Embryonic facial prominence (tissue), 1 donor: ENCODE measurements at regions not wholly inside any gene's neighbourhood (a gene's known extent, or its start where the extent isn't known, plus 50 kb on each side); places are given as distances from the start of the nearest gene placed in this dataset.
"Not testable (repeated sequence)": the region's sequence is repeated elsewhere in the genome, so short reads cannot be mapped to it uniquely, and the experiment has no call there.

Experiments
- DNase-seq: peaks from one replicate; pipeline ENCODE4 v3.0.0-alpha.2; 2016; ENCODE audit errors: extremely low spot score

DNA sequence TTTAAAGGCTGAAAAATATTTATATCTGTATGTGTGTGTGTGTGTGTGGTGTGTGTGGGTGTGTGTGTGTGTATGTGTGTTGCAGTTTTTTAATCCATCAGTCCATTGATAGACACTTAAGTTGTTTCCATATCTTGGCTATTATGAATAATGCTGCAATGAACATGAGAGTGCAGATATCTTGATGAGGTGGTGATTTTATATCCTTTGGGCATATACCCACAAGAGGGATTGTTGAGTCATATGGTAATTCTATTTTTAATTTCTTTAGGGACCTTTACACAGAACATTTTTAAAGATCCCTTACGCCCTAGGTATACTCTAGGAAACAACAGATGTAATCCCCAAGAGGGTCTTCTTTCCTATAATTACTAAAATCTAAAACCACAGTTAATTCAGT lies 154.5 kb upstream of the CLEC14A start:
- no peak for DNase-seq

DNA sequence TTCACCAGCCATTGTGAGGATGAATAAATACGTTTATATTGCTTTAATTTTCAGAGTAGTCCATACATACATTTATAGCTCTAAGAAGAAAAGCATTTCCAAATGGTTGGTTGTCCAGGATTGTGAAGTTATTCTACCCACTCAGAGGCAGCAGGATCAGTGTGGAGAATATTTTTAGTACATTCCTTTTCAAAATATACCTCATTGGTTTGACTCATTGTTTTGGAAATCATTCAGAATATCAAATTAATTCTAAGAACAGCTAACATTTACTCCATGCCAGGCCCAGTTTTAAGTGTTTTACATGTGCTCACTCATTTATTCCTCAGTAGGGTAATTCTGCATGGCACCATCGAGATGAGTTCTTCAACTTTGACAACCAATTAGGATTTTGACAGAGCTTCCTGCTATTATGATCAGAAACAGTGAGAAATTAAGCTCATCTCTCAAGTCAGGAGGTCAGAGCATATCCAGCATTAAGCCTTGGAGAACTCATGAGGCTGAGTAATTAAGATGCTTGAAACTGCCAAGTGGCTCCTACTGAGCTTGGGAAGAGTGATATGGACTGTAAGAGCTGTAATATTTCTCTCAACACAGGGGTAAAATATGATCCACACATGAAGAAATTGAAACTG lies 153.3 kb upstream of the CLEC14A start:
- DNase-seq: no peak

DNA sequence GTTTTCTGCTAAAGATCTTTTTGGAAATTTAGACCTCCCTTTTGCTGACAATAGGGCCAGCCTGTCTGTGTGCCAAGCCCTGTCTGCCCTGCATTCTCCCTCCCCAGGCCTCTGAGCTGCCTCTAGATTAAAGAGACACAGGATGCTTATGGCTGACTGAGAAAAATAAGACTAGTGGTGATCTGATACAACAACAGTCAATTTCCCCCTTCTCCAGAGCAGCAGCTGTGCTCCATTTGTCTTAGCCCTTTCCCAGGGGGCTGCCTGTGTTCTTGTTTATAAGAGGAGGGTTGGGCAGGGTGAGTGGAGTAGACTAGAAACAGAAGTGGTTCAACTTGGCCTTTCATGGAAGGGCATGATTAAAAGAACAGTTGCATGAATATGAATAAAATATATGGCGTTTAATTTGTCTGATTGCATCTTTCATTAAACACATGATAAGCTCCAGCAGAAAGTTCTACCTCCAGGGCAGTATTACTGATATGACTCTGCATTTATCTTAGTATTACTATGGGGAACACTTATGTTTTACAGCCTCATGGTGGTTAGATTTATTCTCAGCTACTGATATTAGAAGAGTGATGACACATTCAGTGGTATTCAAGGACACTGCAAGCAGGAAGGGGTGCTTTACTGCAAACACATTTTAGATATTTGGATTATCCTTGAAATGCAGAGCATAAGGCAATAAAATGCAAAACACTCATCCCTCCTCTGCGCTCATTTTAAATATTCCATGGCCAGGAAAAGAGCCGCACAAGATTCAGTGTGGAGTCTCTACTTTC lies 150.2 kb upstream of the CLEC14A start:
- DNase-seq: peak; percentile 22

DNA sequence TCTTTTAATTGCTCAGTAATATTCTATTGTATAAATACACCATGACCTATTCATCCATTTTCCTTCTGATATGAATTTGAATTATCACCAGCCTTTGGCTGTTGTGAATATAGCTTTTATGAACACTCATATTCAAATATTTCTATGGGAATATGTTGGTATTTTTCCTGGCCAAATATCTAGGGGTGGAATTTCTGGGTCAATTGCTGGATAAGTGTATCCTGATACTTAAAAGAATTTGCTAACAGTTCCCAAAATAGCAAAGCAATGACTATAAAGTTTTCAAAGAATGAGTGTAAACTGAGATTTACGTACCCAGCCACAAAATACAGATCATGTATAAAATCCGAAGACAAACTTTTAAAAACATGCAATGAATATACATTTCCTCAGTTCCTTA lies 148.7 kb upstream of the CLEC14A start:
- DNase-seq: no peak

DNA sequence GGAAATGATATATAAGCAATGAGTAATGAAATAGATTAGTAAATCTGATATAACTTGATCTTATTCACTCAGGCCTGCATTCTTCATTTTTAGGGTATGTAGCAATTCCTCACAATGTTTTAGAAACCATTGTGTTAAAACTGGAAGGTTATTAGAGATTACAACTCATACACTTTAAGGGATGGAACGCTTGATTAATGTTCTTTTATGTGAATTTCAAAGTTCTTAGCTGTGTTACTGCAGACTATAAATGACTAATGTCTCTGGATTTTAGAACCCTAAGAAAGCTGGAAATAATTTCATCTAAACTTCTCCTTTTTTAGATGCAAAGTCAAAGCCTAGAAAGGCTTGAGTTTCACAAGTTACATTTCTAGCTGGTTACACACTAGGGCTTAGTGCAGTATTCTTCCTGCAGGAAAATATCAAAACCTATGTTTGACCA lies 148.2 kb upstream of the CLEC14A start:
- no peak for DNase-seq

DNA sequence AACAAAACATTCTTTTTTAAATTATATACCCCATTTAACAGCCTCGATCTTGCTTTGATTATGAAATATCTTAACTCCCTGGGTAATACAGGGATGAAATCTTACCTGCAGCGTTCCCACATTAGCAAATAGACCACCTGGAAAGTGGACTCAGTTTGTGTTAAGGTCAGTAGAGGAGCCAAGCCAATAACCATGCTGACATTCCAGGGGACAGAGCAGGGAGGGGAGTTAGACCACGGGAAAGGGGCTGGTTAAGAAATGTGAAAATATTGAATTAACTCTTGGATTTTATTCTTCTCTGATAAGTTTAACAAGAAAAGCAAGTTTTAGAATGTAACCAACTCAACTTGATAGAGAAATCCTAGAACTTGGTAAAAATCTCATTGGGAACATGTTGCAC lies 144.9 kb upstream of the CLEC14A start:
- no peak for DNase-seq

DNA sequence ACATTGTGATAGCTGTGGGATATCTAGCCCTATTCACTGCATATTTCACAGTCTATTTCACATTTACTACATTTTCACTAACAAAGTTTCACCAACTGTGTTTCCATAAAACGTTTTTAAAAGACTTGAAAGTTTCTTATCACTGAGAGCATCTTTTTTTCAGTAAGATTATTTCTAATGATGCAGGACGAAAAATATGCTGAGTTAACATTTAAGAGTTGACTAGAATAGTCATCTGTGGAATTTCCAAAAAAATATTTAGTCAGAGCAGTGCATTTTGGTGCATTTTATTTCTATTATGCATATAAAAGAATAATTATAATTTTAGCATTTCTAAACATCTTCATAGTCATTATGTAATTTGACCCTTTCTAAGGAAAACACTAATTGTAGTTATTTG lies 143.8 kb upstream of the CLEC14A start:
- no peak for DNase-seq

DNA sequence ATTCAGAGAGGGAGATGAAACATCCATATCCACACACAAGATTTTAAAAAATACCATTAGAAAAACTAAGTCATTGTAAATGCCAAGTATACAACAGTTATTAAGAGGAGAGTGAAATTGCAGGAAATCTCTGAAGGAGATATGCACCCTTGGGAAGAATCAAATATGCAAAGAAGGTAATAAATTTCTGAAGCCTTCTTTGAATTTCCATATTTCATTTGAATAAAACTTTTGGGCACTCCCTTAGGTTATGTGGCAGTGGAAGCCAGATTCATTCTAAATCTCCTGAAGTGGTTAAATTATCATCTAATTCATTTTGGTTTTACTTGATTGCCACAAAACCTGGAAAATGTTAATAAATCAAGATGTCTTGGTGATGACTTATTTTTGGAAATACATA lies 138.9 kb upstream of the CLEC14A start:
- no peak for DNase-seq

DNA sequence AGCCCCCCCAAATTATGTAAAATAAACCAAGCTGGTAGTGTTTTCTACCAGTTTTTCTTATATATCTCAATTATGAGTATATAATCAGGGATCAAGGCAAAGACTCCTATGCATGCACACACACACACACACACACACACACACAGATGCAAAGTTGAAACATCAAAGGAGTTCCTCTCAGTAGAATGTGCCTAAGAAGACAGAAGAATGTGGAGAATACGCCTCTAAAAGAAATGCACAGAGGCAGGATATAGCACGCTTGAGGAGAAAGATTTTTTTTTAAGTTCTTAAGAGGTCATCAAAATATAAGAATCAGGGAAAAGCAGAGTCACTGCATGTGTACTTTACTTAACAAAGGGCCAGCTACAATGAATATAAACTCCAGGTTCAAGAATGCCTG lies 138.2 kb upstream of the CLEC14A start:
- DNase-seq: no peak

DNA sequence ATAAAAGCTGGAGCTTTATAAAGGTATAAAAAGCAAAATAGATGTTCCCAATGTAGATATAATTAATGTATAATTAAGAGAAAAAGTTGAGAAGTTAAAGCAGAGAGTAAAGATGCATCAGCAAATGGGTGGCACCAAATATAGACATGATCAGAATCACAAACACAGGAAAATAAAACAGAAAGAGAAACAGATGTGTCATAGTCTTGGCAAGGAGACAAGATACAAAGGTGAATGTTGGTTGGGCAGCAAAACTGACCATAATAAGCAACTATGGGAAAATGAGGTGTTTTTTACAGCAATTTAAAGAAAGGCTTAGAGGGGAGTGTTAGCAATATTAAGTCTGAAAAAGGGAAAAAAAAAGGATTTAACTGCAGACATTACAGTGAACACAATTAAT lies 135.4 kb upstream of the CLEC14A start:
- DNase-seq: no peak

DNA sequence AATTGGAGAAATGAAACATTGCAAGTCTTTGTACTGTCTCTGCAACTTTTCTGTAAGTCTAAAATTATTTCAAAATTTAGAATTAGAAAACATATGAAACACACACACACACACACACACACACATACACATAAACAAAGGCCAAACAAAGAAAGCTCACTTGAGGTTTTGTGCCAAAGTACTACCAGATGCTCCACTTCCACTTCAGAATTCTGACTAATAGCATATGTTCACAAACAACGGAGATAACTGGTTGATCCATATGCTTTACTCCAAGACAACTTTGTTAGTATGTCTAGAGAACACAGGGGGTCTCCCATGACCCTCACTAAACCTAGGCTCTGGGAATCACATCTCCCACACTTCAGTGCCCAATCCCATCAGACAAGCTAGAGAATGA lies 133.8 kb upstream of the CLEC14A start:
- DNase-seq: peak; percentile 27

DNA sequence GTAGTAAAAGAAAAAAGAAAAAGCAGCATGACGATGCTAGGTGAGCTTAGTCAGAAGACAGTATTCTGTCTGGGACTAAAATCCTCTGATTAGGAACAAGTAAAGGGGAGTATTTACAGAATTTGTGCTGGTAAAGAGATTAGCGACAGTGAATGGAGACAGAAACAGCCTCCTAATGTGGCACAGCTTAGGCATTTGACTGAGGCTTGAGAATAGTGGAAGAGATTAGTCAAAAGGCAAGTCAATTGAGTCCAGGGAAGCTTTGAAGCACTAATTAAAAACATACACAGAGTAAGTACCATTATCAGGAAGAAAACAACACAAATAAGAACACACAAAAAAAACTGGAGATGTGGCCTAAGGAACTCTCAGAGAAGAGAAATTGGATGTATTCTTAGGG lies 131.9 kb upstream of the CLEC14A start:
- DNase-seq: no peak

DNA sequence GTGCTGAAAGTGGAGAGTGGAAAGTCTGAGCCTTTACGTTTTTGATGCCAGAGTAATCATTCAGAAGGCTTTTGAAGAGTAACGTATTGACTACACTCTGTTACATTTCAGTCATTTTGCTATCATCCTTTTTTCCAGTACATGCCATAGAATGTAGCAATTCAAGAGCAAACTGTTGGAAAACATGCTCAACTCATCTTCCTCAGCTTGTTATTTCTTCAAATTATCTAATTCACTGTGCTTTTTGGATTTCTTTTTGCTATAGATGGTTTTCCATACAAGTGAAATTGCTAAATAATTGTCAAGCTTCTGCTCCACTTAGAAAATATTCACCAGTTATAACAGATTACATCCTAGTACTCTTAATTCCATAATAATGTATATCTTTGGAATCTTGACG lies 129.9 kb upstream of the CLEC14A start:
- no peak for DNase-seq

DNA sequence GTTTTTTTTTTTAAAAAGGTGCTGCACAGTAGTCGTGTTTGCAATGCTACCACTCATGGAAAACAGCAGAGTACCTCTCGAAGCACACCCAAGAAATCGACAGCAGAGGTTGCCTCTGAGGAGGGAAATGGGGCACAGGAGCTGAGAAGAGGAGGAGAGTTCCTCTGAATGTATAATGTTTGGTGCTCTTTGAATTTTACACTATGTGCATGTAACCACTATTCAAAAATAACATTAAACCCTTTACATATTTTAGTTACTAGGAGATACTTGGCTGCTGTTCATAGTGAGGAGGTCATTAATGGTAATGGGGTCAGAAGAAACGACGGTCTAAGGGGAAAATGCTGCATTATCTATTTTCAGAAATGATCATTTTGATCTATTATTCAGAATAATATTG lies 129.4 kb upstream of the CLEC14A start:
- DNase-seq: no peak

DNA sequence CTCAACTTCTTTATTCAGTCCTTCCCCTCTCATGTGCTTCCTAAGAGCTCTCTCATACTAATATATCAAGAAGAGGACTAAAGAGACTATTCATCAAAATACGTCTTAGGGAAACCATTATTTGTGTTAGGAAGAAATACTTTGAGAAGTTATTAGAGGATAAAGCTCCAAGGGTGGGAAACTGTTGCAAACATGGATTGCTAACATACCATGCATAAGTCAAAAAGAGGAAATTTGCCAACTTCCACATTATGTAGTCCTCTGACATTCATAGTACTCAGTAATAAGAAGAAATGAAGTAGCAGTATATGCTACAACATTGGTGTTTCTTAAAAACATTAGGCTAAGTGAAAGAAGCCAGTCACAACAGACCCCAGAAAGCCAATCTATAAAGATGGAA lies 128.8 kb upstream of the CLEC14A start:
- no peak for DNase-seq

DNA sequence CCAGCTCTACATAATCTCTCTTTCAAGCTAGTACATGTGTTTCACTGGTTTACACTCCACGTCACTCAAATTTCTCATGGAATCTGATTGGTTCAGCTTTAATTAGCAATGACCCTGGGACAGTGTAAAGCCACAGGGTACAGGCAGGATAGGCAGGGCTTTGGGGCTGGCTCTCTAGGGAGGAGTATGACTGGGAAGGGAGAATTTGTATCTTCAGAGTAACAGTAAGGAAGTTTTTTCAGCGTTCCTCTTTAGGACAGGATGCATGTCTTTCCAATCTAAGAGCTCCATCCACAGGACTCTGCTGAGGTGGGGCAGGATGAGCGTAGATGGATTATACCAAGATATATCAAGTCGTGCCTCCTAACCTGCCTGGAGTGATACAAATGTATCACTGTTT lies 112.0 kb upstream of the CLEC14A start:
- no peak for DNase-seq

DNA sequence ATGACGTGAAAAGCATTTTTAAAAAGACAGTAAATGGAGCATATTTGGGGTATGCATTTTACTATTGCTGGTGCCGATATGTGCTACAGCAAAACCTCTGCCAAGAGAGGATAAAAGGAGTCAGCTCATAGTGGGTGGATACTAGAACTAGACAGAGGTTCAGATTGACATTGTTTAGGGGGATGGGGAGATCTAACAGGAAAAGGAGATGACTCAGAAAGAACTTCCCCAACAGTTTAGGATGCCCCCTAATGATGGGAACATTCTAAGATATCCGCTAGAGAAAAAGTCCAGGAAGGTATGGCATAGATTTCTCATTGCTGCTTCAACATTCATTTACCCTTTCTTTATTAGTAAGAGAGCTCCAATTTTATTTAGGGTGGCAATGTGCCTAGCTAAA lies 110.5 kb upstream of the CLEC14A start:
- no peak for DNase-seq

DNA sequence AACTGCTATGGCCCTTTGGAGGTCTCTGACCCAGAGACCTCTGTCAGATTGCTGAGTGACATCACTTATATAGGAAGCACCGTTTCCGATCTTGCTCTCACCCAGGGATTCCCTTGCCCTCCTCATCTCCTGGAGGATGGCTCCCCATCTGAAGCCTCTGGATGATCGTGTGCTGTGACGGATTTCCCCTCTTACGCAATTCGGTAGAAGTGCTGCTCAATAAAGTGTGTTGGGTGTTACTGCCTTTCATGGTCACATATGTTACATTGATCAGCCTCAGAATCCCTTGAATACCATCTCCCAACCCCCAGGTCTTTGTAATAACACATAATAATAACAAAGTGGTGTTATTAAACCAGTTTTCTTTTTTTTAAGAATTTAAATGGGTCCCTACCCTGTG lies 107.3 kb upstream of the CLEC14A start:
- DNase-seq: no peak

DNA sequence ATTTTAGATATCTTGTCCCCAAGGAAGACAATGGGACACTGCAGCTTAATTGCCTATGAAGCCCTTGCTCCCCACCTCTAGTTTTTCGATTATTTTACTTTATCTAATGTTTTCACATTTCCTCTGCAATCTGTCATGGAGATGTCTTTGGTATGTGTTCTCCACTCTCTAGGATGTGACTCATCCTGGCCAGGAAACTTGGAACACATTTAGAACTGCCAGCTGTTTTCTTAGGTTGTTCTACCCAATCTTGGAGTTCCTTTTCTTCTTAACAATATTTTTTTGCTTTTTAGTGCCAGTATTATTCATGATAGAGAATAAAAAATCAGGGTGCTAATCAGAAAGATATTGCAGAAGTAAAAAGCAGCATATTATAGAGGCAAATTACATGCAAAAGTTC lies 101.7 kb upstream of the CLEC14A start:
- no peak for DNase-seq

DNA sequence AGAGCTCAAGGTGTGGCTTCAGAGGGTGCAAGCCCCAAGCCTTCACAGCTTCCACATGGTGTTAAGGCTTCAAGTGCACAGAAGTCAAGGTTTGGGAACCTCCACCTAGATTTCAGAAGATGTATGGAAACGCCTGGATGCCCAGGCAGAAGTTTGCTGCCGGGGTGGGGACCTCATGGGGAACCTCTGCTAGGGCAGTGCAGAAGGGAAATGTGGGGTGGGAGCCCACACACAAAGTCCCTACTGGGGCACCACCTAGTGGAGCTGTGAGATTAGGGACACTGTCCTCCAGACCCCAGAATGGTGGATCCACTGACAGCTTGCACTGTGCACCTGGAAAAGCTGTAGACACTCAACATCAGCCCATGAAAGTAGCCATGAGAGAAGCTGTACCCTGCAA lies 99.6 kb upstream of the CLEC14A start:
- DNase-seq: not testable (repeated sequence)

DNA sequence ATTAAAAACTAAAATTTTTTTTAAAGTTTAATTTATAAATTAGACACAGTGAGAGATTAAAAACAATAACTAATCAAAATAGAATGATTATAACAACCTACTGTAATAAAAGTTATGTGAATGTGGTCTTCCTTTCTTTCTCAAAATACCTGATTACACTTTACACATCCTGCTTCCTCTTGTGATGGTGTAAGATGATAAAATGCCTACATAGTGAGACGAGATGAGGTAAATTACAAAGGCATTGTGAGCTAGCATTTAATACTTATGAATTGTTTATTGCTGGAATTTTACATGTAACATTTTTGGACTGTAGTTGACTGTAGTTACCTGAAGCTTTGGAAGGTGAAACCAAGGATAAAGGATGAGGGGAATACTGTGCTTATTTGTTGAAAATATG lies 94.2 kb upstream of the CLEC14A start:
- no peak for DNase-seq

DNA sequence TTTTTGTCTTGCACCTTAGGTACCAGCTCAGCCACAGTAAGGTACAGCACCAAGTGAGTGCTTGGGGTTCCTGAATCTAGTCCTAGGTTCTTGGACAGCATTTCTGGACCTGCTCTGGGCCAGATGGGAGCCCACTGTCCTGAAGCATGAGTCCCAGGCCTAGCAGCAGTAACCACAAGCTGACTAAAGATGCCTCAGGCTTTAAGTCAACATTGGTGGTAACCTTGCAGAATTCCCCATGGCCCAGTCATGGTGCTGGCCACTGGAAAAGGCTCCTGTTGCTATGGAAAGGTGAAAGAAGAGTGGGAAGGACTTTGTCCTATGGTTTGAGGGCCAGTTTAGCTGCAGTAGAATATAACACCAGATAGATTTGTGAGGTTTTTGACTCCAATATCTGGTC lies 86.9 kb upstream of the CLEC14A start:
- no peak for DNase-seq

DNA sequence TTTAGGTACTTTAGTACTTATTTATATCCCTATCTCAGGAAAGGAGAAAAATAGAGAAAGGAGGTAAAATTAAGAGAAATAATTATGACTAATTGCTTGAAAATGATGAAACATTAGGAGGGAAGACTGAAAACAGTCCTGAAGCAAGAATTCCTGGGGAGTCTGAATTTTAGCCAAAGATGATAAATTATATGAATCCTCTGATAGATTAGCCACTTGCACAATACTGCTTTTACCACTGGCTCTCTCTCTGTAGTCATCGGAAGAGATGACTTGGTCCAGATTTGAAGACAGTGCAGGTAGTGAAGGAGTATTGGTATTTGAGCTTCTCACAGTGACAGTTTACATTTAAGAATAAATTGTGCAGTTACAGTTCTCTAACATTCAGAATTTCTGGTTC lies 83.8 kb upstream of the CLEC14A start:
- no peak for DNase-seq

DNA sequence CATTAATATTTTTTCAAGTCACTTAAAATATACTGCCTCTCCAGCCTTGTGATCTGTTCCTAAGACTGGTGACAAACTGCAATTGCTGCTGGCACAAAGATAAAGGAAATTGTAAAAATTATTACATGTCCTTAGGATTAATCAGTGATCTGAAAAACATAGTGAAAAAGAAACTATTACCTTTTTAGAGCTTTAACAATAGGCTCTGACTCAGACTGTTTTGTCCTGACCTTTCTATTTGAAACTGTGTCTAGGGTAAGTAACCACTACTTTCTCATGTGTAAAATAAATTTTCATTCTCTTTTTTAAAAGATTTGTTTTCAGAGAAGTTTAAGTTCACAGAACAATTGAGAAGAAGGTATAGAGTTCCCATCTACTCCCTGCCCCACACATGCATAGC lies 80.4 kb upstream of the CLEC14A start:
- no peak for DNase-seq
